Natural killer cell (primary cell): ENCODE measurements at regions not wholly inside any gene's neighbourhood (a gene's known extent, or its start where the extent isn't known, plus 50 kb on each side); places are given as distances from the start of the nearest gene placed in this dataset.

ENCODE experiments used
- ATAC-seq, 3 donors: fragments of 150-1000 bp in 2 of 3; fragments of 200-7000 bp in 1 of 3; cut with Tn5 transposase; 1 replicate in 1 of 3; 2 replicates in 2 of 3; pipeline ENCODE4 v1.10.0; 2021; ENCODE audit warnings: mild to moderate bottlenecking in 2 of 3, moderate library complexity in 2 of 3
- DNase-seq, 2 donors: peaks; one replicate each; pipeline versions ENCODE4 v3.0.0 to v3.0.0-alpha.2; 2013 to 2021; ENCODE audit warnings: mixed read lengths in 1 of 2
- H3K27ac ChIP-seq: one replicate; pipeline ENCODE4 v1.5.1; 2013; ENCODE audit warnings: mild to moderate bottlenecking, low read length
- H3K27me3 ChIP-seq: one replicate; pipeline ENCODE4 v1.6.1; 2013; ENCODE audit warnings: low read length; ENCODE audit not compliant: control insufficient read depth, insufficient read depth
- H3K36me3 ChIP-seq: one replicate; pipeline ENCODE4 v1.6.1; 2013; ENCODE audit warnings: low read length; ENCODE audit not compliant: control insufficient read depth, insufficient read depth
- H3K4me1 ChIP-seq: one replicate; pipeline ENCODE4 v1.6.1; 2013; ENCODE audit warnings: low read length; ENCODE audit not compliant: control insufficient read depth, insufficient read depth
- H3K4me3 ChIP-seq: one replicate; pipeline ENCODE4 v1.5.1; 2013; ENCODE audit warnings: low read length
- H3K9me3 ChIP-seq: one replicate; pipeline ENCODE4 v1.6.1; 2013; ENCODE audit warnings: low read length; ENCODE audit not compliant: control insufficient read depth, insufficient read depth
- H3K27ac Mint-ChIP-seq, 2 donors: one replicate each; pipeline ENCODE4 v1.8.0; 2022; ENCODE audit warnings: mild to moderate bottlenecking in 2 of 2, mixed read lengths in 2 of 2, moderate library complexity in 1 of 2
- H3K27me3 Mint-ChIP-seq, 2 donors: one replicate each; pipeline ENCODE4 v1.8.0; 2022; ENCODE audit warnings: low read depth in 2 of 2, mixed read lengths in 2 of 2
- H3K36me3 Mint-ChIP-seq: one replicate; pipeline ENCODE4 v1.8.0; 2022; ENCODE audit warnings: mixed read lengths
- H3K4me1 Mint-ChIP-seq, 2 donors: one replicate each; pipeline ENCODE4 v1.8.0; 2022; ENCODE audit warnings: mixed read lengths in 2 of 2
- H3K4me3 Mint-ChIP-seq: one replicate; pipeline ENCODE4 v1.8.0; 2022; ENCODE audit warnings: mild to moderate bottlenecking, moderate library complexity, mixed read lengths
- H3K9me3 Mint-ChIP-seq, 2 donors: one replicate each; pipeline ENCODE4 v1.8.0; 2022; ENCODE audit warnings: mixed read lengths in 2 of 2
- CTCF ChIP-seq: fragments of 200-600 bp; IDR thresholded peaks from one replicate; pipeline ENCODE4 v1.8.0; 2022; ENCODE audit warnings: antibody characterized with exemption
- WGBS: methylation state at CpG from one replicate; pipeline ENCODE4 v1.1.7; 2013; ENCODE audit warnings: missing lambda C conversion rate; ENCODE audit not compliant: insufficient coverage; 5-methylcytosine and 5-hydroxymethylcytosine counted together
- intact Hi-C: fragments of 100-400 bp; cut with micrococcal nuclease; formaldehyde crosslinking; loops from one replicate; pipeline ENCODE4 v1.14.2; 2022

GRCh38 chr2:137797641-137798040, 166.6 kb upstream of the HNMT start:
- Mint-ChIP-seq H3K27me3 (no peaks in the 10 kb centered on the region), H3K4me1 (no peaks in the 10 kb centered on the region), H3K9me3 (peaks cover 14 to 17% of the 10 kb centered on the region in 2 donors), H3K4me3 (no peak overlapping the region), H3K36me3 (peaks cover 6% of the 10 kb centered on the region), H3K27ac (no peak overlapping the region)
- Histone ChIP-seq H3K27ac (no peak overlapping the region), H3K36me3 (no peaks in the 10 kb centered on the region), H3K27me3 (no peaks in the 10 kb centered on the region), H3K4me3 (no peak overlapping the region), H3K9me3 (no peaks in the 10 kb centered on the region), H3K4me1 (no peaks in the 10 kb centered on the region)
- TF ChIP-seq CTCF: no peak
- no peak for ATAC-seq
- intact Hi-C loops: no loop called here
- DNase-seq: no peak

- Mint-ChIP-seq H3K4me3 (no peak overlapping the region), H3K27me3 (no peaks in the 10 kb centered on the region), H3K36me3 (peaks cover 6% of the 10 kb centered on the region), H3K27ac (no peak overlapping the region), H3K9me3 (peaks cover 15 to 19% of the 10 kb centered on the region in 2 donors), H3K4me1 (no peaks in the 10 kb centered on the region)
- H3K27me3 ChIP-seq: no peaks in the 10 kb centered on the region
- no peaks in the 10 kb centered on the region for H3K4me1 ChIP-seq
- 92% methylated on average over 5 of the region's 5 CpGs for WGBS
- no peaks in the 10 kb centered on the region for H3K9me3 ChIP-seq
- DNase-seq (no peak), ATAC-seq (no peak)
- intact Hi-C loops: no loop called here
- no peaks in the 10 kb centered on the region for H3K36me3 ChIP-seq
- H3K4me3 ChIP-seq: no peak overlapping the region
- H3K27ac ChIP-seq: no peak overlapping the region
- no peak for TF ChIP-seq CTCF
Observed at GRCh38 chr2:137799600-137799999, 164.7 kb upstream of the HNMT start.

GRCh38 chr2:137800386-137800785, 163.9 kb upstream of the HNMT start:
- Mint-ChIP-seq H3K4me3 (no peak overlapping the region), H3K27ac (no peak overlapping the region), H3K27me3 (no peaks in the 10 kb centered on the region), H3K36me3 (peaks cover 6% of the 10 kb centered on the region), H3K4me1 (no peaks in the 10 kb centered on the region), H3K9me3 (peaks cover 12 to 16% of the 10 kb centered on the region in 2 donors)
- H3K36me3 ChIP-seq: no peaks in the 10 kb centered on the region
- 100% methylated on average over 1 of the region's 2 CpGs for WGBS
- H3K4me1 ChIP-seq: no peaks in the 10 kb centered on the region
- no peak for DNase-seq
- no peak overlapping the region for H3K4me3 ChIP-seq
- H3K9me3 ChIP-seq: no peaks in the 10 kb centered on the region
- H3K27ac ChIP-seq: no peak overlapping the region
- ATAC-seq: no peak
- H3K27me3 ChIP-seq: no peaks in the 10 kb centered on the region
- no peak for TF ChIP-seq CTCF
- intact Hi-C loops: no loop called here

GRCh38 chr2:137801228-137801627, 163.0 kb upstream of the HNMT start:
- no peaks in the 10 kb centered on the region for H3K27me3 ChIP-seq
- intact Hi-C loops: no loop called here
- ATAC-seq: no peak
- peaks cover 6% of the 10 kb centered on the region for H3K36me3 Mint-ChIP-seq
- no peak for DNase-seq
- H3K27ac ChIP-seq: no peak overlapping the region
- TF ChIP-seq CTCF: no peak
- no peak overlapping the region for H3K4me3 ChIP-seq
- H3K27ac Mint-ChIP-seq: no peak overlapping the region
- no peaks in the 10 kb centered on the region for H3K4me1 Mint-ChIP-seq
- no peaks in the 10 kb centered on the region for H3K9me3 ChIP-seq
- H3K9me3 Mint-ChIP-seq: peaks cover 15 to 16% of the 10 kb centered on the region in 2 donors
- H3K27me3 Mint-ChIP-seq: no peaks in the 10 kb centered on the region
- H3K36me3 ChIP-seq: no peaks in the 10 kb centered on the region
- H3K4me1 ChIP-seq: no peaks in the 10 kb centered on the region
- H3K4me3 Mint-ChIP-seq: no peak overlapping the region
